GM23338 (cell line): ENCODE measurements at regions not wholly inside any gene's neighbourhood (a gene's known extent, or its start where the extent isn't known, plus 50 kb on each side); places are given as distances from the start of the nearest gene placed in this dataset.

Experiments used
- CTCF ChIP-seq, 2 experiments: fragments of 200-600 bp in 1 of 2; sonication (generic) in 1 of 2; conservative IDR thresholded peaks; 2 replicates each; pipeline versions ENCODE4 v1.5.1 to v1.6.1; 2016 to 2017; ENCODE audit warnings: antibody characterized with exemption in 2 of 2, low read depth in 2 of 2, mild to moderate bottlenecking in 2 of 2, moderate library complexity in 1 of 2
- ETS1 ChIP-seq: IDR thresholded peaks from 2 replicates; pipeline ENCODE4 v1.6.1; 2016; ENCODE audit warnings: antibody characterized with exemption
- EZH2 ChIP-seq: fragments of 200-600 bp; sonication (generic); IDR thresholded peaks from one replicate; pipeline ENCODE4 v1.8.0; 2017; ENCODE audit warnings: antibody characterized with exemption, mild to moderate bottlenecking, low read depth; ENCODE audit not compliant: unreplicated experiment
- EZH2phosphoT487 ChIP-seq: fragments of 200-600 bp; sonication (generic); IDR thresholded peaks from one replicate; pipeline ENCODE4 v1.8.1; 2018; ENCODE audit warnings: antibody characterized with exemption; ENCODE audit not compliant: unreplicated experiment
- JUNB ChIP-seq: IDR thresholded peaks from one replicate; pipeline ENCODE4 v1.6.1; 2016; ENCODE audit warnings: antibody characterized with exemption; ENCODE audit not compliant: unreplicated experiment
- NANOG ChIP-seq: IDR thresholded peaks from 2 replicates; pipeline ENCODE4 v1.6.1; 2016; ENCODE audit warnings: antibody characterized with exemption, borderline replicate concordance
- POLR2AphosphoS5 ChIP-seq: IDR thresholded peaks from 2 replicates; pipeline ENCODE4 v1.6.1; 2016; ENCODE audit warnings: antibody characterized with exemption, low read depth

- TF ChIP-seq CTCF (conservative IDR thresholded peaks at IDR 0.05; ENCODE audit: low read depth in 2 of 2) (no peak), JUNB (no peak), POLR2AphosphoS5 (no peak), EZH2phosphoT487 (no peak), EZH2 (no peak), ETS1 (no peak), NANOG (no peak)
Measured at GRCh38 chr1:219784660-219785381, 143.5 kb downstream of the SLC30A10 start.
